ENCODE measurements at regions not wholly inside any gene's neighbourhood (a gene's known extent, or its start where the extent isn't known, plus 50 kb on each side); places are given as distances from the start of the nearest gene placed in this dataset.

GRCh38 chr2:150640039-150640438 lies 152.6 kb upstream of the RND3 start:
- no peaks in the 10 kb centered on the region for H3K9me1 ChIP-seq (replicated peaks; ENCODE audit: control insufficient read depth, extremely low read depth, insufficient read depth, low read length)
- CTCF ChIA-PET = interaction anchor here (3.6 kb wide), 1 partner anchor 9 kb away, joined by 13 read pairs; no protein-coding TSS in a partner anchor
- no peaks in the 10 kb centered on the region for H3K27me3 ChIP-seq (ENCODE audit: control insufficient read depth in 2 of 2, insufficient read depth in 2 of 2, low read length in 2 of 2)
- no peaks in the 10 kb centered on the region for H3K4me1 ChIP-seq (ENCODE audit: control insufficient read depth, extremely low read depth, insufficient read depth, low read length)
- no TSS peak for BruUV-seq (replicated peaks)
- H4K20me1 ChIP-seq (replicated peaks; ENCODE audit: control insufficient read depth, extremely low read depth, insufficient read depth, low read length) = no peaks in the 10 kb centered on the region
- intact Hi-C loops (cut with micrococcal nuclease) = no loop called here
- POLR2A ChIA-PET = no interaction called here
- no peak overlapping the region for H3K9ac ChIP-seq (replicated peaks; ENCODE audit: extremely low read depth, insufficient read depth, low read length)
- no peak overlapping the region for H3K27ac ChIP-seq (ENCODE audit: insufficient read depth, low read depth, low read length)
- FAIRE-seq (no peak), DNase-seq (ENCODE audit: low read depth, low spot score) (peak; percentile 45)
- peak overlapping the region in 2 of 3 experiments; percentile 41 to 44 for H3K4me3 ChIP-seq (replicated peaks in 1 of 3; ENCODE audit: insufficient read depth in 1 of 3, low read depth in 1 of 3, low read length in 3 of 3)
- H3K9me3 ChIP-seq (replicated peaks; ENCODE audit: control insufficient read depth, insufficient read depth, low read length) = no peaks in the 10 kb centered on the region
- dilution Hi-C loops (cut with MboI; ENCODE audit: extremely low pct_ligation_motif_present, low sequenced_read_pairs) = no loop called here
- H3K79me2 ChIP-seq (ENCODE audit: control insufficient read depth, insufficient read depth, low read length) = no peaks in the 10 kb centered on the region
- peak overlapping the region; percentile 75 for H3K4me2 ChIP-seq (ENCODE audit: insufficient read depth, low read length)
- no peaks in the 10 kb centered on the region for H3K36me3 ChIP-seq (ENCODE audit: control insufficient read depth in 2 of 2, extremely low read depth in 1 of 2, insufficient read depth in 2 of 2, low read length in 2 of 2)
- TF ChIP-seq FOS (IDR thresholded peaks at IDR 0.05; ENCODE audit: borderline replicate concordance, insufficient read depth, low read length) (no peak), EZH2 (IDR thresholded peaks at IDR 0.05; ENCODE audit: borderline replicate concordance, low read depth, low read length, severe bottlenecking) (no peak), GATA2 (IDR thresholded peaks at IDR 0.05; ENCODE audit: insufficient read depth, insufficient read length, low read depth, low read length) (no peak), JUN (IDR thresholded peaks at IDR 0.05; ENCODE audit: borderline replicate concordance, insufficient read depth, insufficient read length, low read depth) (no peak), POLR2A (IDR thresholded peaks at IDR 0.05; ENCODE audit: low read depth, low read length) (no peak)
- TF ChIP-seq, protein P1, sequence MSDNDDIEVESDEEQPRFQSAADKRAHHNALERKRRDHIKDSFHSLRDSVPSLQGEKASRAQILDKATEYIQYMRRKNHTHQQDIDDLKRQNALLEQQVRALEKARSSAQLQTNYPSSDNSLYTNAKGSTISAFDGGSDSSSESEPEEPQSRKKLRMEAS (IDR thresholded peaks at IDR 0.05; ENCODE audit: insufficient read depth, insufficient read length) = no peak
- peak overlapping the region; percentile 84 for H2AFZ ChIP-seq (ENCODE audit: low read depth, low read length)

- Histone ChIP-seq H3K4me1 (ENCODE audit: control insufficient read depth, extremely low read depth, insufficient read depth, low read length) (no peaks in the 10 kb centered on the region), H3K27ac (ENCODE audit: insufficient read depth, low read depth, low read length) (no peak overlapping the region), H3K4me3 (replicated peaks in 1 of 3; ENCODE audit: insufficient read depth in 1 of 3, low read depth in 1 of 3, low read length in 3 of 3) (no peak overlapping the region), H3K27me3 (ENCODE audit: control insufficient read depth in 2 of 2, insufficient read depth in 2 of 2, low read length in 2 of 2) (no peaks in the 10 kb centered on the region), H3K9me1 (replicated peaks; ENCODE audit: control insufficient read depth, extremely low read depth, insufficient read depth, low read length) (no peaks in the 10 kb centered on the region), H3K36me3 (ENCODE audit: control insufficient read depth in 2 of 2, extremely low read depth in 1 of 2, insufficient read depth in 2 of 2, low read length in 2 of 2) (no peaks in the 10 kb centered on the region), H2AFZ (ENCODE audit: low read depth, low read length) (peak overlapping the region; percentile 84), H4K20me1 (replicated peaks; ENCODE audit: control insufficient read depth, extremely low read depth, insufficient read depth, low read length) (no peaks in the 10 kb centered on the region), H3K9me3 (replicated peaks; ENCODE audit: control insufficient read depth, insufficient read depth, low read length) (no peaks in the 10 kb centered on the region), H3K79me2 (ENCODE audit: control insufficient read depth, insufficient read depth, low read length) (no peaks in the 10 kb centered on the region), H3K9ac (replicated peaks; ENCODE audit: extremely low read depth, insufficient read depth, low read length) (no peak overlapping the region), H3K4me2 (ENCODE audit: insufficient read depth, low read length) (peak overlapping the region; percentile 75)
- BruUV-seq (replicated peaks) = no TSS peak
- intact Hi-C loops (cut with micrococcal nuclease) (no loop called here), dilution Hi-C loops (cut with MboI; ENCODE audit: extremely low pct_ligation_motif_present, low sequenced_read_pairs) (no loop called here)
- ChIA-PET POLR2A (no interaction called here), CTCF (interaction anchor here (3.6 kb wide), 1 partner anchor 9 kb away, joined by 13 read pairs; no protein-coding TSS in a partner anchor)
- FAIRE-seq (no peak), DNase-seq (ENCODE audit: low read depth, low spot score) (no peak)
- TF ChIP-seq CTCF (IDR thresholded peaks at IDR 0.05; ENCODE audit: extremely low read depth in 1 of 2, insufficient read depth in 1 of 2, low read depth in 1 of 2, low read length in 2 of 2) (no peak), FOS (IDR thresholded peaks at IDR 0.05; ENCODE audit: borderline replicate concordance, insufficient read depth, low read length) (no peak), POLR2AphosphoS5 (IDR thresholded peaks at IDR 0.05; ENCODE audit: insufficient read depth, low read depth, low read length) (no peak), GATA2 (IDR thresholded peaks at IDR 0.05; ENCODE audit: insufficient read depth, insufficient read length, low read depth, low read length) (no peak), POLR2A (IDR thresholded peaks at IDR 0.05; ENCODE audit: low read depth, low read length) (no peak), MYC (IDR thresholded peaks at IDR 0.05; ENCODE audit: low read depth, low read length) (no peak), EZH2 (IDR thresholded peaks at IDR 0.05; ENCODE audit: borderline replicate concordance, low read depth, low read length, severe bottlenecking) (no peak), JUN (IDR thresholded peaks at IDR 0.05; ENCODE audit: borderline replicate concordance, insufficient read depth, insufficient read length, low read depth) (no peak)
- TF ChIP-seq, protein P1 (IDR thresholded peaks at IDR 0.05; ENCODE audit: insufficient read depth, insufficient read length) = no peak
These were observed 151.9 kb upstream of the RND3 start for GRCh38 chr2:150639383-150639782.

Measured in endothelial cell of umbilical vein (primary cell).